Stimulated activated CD4-positive, alpha-beta T cell treated with anti-CD3 and anti-CD28 coated beads, TNF-alpha, amount 100 ng/mL, for 24 hours (primary cell): ENCODE measurements at regions not wholly inside any gene's neighbourhood (a gene's known extent, or its start where the extent isn't known, plus 50 kb on each side); places are given as distances from the start of the nearest gene placed in this dataset.

Experiments used
- DNase-seq, 3 experiments: peaks; one replicate each; pipeline ENCODE4 v3.0.0-alpha.2; 2020; ENCODE audit warnings: low read depth in 3 of 3

DNA sequence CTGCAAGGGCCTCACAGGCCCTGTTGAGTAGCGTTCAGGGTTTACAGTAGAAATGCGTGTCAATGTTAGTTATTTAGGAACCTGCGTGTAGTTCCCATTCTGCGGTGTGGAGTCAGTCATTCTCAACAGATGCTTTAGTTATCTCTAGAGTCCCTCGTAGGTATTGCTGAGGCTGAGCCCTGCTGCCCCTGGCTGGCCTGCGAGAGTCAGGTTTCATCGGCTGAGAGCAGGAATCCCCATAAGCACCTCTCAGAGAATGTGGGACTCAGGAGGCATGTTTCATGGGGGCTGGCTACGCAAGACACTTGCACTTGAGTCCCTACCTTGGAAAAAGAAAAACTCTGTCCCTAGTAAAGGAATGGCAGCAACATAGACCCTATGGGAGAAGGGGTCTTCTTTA, 347.5 kb upstream of the ASIC2 start:
- DNase-seq: no peak

DNA sequence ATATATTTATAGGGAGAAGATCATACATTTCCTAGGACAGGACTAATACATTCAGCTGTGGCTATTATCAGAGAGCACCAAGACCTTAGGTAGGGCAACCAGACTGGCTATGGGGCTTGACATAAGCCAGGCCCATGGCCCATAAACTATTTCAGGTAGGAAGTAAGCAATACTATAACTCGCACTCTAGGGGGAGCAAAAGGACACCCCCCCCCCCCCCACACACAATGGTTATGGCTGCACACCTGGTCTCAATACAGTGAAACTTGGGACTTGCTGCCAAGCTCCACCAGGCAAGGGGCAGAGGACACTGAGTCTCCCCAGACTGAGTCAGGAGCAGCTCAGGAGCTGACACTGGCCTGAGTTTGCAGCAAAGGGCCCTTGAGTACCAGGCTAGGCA, 348.9 kb upstream of the ASIC2 start:
- DNase-seq: no peak

DNA sequence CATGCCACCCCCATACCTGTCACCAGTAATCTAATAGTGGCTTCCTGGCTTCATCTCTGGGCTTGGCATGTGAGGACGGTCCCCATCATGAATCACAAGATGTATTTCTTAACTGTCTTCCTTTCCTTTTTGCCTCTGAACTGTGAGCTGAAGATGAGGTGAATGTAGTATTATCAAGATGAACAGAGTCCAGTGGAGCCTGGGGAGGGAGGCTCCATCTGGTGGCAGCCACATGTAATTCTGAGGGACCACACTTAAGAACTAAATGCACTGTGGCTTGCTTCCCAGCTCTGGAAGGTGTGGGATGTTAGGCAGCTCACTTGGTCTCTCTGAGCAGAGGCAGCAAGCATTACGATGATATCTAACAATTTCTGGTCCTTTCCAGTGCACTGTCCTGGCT, 354.9 kb upstream of the ASIC2 start:
- no peak for DNase-seq

DNA sequence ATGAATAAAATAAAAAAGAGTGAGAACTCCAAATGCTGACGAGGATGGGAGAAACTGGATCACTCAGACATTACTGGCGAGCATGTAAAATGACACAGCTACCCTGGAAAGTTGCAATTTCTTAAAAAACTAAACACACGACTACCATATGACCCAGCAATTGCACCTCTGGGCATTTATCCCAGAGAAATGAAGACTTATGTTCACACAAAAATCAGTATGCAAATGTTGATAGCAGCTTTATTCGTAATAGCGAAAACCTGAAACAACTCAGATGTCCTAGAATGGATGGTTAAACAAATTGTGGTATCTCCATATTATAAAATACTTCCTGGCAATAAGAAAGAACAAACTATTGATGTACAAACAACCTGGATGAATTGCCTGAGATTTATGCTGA, 357.2 kb upstream of the ASIC2 start:
- no peak for DNase-seq

DNA sequence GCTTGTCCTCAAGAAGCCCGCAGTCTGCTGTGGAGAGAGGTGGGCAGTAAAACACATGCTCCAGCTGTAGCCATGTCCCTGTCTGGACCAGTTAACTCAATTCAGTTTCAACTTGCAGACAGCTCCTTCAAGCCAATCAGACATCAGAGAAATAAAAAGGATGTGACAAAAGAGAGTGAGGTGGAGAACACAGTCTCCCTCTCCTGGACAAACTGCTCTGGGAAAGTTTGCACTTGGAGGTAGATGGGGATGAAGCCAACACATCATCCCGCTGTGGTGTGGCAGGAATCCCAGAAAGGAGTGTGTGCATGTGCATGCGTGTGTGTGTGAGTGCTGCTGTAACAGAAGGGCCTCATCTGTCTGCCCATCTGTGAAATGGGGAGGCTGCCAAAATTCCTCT, 358.6 kb upstream of the ASIC2 start:
- DNase-seq: no peak

DNA sequence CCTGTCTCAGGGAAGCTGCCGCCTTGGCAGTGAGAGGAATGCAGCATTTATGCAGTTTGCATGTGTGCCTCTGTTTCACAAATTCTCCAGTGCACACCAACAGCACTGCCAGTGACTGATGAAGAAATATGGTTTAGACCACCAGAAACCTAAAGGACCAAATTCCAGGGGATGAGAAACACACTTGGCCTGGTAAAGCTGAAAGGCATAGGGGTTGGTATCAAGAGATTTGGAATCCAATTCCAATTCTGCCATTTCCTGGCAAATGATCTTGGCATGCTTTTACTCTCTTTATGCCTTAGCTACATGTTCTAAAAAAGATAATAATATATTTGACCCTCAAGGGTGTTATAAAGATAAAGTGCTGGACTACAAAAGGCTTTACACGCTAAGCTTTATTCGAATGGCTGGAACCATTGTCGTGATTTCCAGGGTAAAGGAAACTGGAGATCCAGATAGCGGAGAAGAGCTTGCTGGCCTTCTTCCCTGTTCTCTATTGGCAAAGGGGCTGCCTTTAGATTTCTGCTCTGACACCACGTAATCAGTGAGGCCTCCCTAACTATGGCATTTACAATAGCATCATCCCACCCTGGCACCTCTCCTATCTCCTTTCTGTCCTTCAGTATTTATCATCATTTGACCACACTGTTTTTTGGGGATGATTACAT, 359.8 kb upstream of the ASIC2 start:
- no peak for DNase-seq

DNA sequence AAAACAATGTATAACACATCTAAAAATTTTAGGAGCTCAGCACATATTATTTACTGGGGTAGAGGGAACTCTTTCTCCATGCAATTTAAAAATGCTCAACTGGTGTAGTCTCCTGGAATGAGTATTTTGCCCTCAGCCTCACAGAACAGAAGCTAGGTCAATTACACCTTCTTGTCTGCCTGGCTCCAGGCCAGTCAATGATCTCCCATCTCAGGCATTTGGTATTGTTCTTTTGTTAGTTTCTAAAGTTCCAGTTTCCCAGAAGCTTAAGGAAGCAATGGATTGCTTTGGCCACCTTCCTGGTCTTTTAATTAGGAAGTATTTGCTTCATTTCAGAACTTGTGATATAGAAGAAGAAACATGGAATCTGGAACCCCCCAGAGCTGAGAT, 360.3 kb upstream of the ASIC2 start:
- DNase-seq: no peak

DNA sequence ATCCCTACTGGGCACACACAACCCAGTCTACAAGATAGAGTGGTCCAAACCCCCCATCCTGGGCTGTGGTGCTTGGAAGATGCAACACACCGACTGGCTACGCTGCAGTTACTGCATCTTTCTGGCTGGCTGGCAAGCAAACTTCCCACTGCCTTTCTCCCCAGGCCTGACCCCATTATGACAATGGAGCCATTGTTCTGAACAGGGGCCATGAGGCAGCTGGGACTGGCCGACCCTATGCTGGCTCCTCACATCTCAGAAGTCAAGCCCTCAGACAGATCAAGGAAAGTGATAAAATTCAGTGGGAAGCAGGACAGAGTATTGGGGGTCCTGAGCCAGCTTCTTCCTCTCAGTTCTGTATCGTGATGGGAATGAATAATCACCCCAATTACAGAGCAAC, 364.1 kb upstream of the ASIC2 start:
- DNase-seq: no peak

DNA sequence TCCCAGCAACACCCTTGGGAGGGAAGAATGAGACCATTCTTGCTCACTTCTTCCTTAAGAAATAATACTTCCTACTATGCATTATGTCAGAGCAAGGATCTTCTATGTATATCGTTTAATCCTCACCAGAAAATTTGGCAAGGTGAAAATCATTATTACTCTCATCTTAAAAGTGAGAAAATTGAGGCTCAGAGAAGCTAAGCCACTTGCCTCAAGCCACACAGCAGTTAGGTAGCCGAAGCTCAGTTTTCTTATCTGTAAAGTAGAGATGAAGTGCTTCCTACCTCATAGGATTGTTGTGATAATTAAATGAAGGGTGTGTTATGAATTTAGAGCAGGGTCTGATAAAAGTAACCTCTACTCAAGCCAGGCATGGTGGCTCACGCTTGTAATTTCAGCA, 368.9 kb upstream of the ASIC2 start:
- DNase-seq: no peak

DNA sequence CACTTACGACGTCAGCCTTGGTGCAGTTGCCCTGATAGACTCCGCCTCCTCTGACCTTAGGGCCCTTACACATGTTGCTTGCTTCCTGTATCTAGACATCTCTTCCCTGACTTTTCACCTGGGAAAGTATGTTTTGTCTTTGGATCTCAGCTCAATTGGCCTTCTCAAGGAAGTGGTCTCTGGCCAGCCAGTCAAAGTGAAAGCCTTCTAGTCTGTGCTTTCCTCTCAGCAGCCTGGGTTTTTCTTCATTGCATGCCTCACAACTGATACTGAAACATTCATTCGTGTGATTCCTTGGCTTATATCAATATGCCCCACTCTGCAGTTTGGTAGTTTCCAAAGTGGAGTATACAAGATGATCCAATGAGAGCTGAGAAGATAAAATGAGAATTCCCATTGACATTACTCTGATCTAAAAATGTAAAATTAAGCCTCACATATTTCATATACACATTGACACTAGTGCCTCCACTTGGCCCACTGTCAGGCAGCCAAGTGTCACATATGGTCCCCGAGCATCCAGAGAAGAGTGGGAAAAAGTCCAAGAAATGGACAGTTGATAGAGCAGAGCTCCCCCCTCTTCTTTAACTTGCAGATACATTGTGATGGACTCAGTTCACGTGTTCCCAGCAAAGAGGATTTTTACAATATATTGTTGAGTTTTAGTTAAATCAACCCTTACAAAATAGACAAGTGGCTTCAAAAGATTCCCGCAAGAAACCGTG, 371.2 kb upstream of the ASIC2 start:
- DNase-seq: no peak

DNA sequence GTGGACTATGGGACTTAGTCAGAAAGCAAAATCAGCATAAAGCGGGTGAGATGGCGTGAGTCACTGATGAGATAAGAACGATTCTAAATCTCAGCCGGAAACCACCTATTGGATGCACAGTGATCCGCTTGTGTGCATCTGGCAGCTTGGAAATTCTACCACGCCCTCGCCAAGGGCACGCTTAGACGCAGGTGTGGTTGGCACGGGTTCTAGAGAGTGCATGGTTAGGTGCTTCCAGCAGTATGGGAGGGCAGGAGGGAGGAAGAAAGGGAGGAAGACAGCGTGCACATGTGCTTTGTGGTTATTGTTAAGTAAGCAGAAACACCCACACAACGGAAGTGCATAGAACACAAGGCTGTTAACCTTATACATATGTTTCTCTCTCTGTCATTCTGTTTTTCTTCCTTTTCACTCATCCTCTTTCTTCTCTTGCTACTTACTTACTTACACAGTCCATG, 374.0 kb upstream of the ASIC2 start:
- DNase-seq: peak in 1 of 3 experiments; percentile 13

DNA sequence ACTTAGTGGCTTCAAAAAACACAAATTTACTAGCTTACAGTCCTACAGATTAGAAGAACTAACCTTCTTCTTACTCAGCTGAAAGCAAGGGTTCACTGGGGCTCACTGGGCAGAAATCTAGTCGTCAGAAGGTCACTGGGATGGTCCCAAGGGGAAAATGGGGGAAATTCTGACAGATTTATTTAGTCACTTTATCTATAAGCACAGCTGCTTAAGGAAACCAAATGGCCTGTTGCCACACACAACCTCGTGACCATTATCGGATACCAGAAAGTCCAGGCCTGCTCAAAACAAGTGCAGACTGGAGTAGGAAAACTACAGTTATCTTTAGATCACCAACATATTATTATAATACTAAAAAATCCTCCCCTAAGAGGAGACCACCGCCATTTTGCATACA, 374.6 kb upstream of the ASIC2 start:
- no peak for DNase-seq

DNA sequence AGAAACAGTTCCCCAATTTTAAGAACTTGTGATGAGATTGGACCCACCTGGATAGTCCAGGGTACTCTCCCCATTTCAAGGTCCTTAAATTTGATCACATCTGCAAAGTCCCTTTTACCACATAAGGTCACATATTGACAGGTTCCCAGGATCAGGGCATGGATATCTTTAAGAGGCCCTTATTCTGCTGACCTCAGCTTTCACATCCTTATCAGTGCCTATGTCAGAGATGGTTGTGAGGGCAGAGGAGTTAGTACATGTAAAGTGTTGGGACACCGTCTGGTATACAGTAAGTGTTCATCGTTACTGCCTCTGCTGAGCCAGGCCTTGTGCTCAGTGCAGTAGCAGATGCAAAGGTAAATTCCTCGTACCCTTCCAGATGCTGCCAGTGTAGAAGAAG, 375.4 kb upstream of the ASIC2 start:
- DNase-seq: no peak

DNA sequence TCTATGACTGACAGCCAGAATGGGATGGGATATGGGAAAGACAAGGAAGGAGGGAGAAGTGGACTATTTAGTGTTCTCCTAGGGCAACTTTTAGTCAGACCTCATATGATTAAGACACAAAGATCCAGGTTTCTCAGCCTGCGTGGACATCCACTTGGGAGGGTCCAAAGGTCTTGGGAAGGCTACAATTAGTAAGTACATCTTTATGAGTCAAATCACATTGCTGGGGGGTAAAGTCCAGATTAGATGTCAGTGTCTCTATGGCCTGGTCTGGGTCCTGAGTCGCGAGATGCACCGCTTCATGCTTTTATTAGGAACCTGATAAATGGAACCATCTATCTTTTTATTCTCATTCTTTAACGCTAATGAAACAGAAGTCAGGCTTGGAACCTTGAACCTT, 378.4 kb upstream of the ASIC2 start:
- no peak for DNase-seq

DNA sequence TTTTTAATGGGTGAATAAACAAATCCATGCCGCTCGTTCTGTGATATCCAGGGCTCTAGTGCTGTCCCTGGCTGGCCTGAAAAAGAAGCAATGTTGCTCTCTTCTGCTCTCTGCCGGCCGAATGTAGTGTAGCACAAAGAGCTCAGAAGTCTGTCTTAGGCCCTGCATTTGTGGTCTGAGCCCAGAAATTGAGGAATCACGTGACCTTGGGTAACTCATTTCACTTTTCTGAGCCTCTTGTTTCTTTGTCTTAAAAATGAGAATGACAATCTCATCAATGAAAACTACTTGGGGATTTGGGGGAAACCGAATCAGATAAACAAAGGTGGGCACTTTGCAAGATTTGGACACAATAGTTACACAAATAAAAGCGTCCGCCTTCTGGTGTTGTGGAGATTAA, 381.6 kb upstream of the ASIC2 start:
- peak in 2 of 3 experiments; percentile 3 to 53 for DNase-seq

DNA sequence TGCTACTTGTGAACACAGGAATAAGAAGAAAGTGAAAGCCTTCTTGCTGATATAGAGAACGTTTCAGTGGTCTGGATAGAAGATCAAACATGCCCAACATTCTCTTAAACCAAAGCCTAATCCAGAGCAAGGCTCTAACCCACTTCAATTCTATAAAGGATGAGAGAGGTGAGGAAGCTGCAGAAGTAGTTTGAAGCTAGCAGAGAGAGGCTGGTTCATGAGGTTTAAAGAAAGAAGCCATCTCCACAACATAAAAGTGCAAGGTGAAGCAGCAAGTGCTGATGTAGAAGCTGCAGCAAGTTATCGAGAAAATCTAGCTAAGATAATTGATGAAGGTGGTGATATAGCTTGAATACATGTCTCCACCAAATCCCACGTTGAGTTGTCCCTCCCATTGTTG, 383.3 kb upstream of the ASIC2 start:
- no peak for DNase-seq

DNA sequence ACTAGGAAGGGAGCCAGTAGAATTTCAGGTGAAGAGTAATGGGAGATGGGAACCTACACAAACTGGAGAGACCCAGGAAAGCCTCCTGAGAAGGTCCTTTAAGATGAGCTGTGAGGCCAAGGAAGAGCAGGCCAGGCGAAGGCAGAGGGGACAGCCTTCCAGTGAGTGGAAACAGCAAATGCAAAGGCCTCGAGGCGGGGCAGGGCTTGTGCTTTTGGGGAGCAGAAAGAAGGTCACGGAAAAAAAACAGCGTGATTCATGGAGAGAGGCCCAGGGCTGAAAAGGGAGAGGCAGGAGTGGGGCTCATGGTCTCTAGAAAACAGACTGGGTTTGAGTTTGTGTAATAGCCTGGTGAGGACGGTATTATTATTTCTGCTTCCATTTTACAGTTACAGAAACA, 386.5 kb upstream of the ASIC2 start:
- no peak for DNase-seq

DNA sequence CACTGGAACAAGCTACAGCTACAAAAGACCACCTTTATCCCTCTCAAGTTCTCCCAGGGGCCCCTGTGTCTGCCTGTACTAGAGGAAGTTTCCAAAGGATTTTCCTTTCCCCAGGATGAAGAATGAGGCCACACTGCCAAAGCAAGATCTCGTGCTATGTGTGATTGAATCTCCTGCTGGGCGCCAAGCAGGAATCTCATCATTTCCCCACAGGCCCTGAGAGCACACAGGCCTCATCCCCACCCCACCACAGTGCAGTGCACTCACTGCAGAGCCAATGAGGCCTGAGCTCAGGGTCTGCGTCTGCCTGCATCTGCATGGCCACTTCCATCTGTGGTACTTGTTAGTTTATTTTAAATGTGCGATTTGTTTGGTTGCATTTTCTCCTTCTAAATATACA, 387.4 kb upstream of the ASIC2 start:
- no peak for DNase-seq

DNA sequence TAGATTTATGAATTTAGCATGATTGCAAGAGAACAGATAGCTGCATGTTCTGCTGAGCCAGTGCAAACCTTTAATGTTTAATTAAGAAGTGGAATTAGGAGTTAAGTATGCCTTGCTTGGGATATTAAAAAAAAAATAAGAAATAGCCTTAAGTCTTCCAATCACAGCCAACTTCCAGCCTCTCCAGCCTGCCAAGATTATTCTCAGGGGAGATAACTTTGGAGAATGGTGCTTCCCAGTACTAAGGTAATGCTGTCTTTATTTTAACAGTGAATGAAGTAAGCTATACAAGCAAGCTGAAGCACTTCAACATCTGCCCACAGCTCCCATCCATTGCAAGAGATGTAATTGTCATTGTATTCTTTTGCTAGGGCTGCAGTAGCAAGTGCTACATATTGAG, 389.5 kb upstream of the ASIC2 start:
- no peak for DNase-seq

DNA sequence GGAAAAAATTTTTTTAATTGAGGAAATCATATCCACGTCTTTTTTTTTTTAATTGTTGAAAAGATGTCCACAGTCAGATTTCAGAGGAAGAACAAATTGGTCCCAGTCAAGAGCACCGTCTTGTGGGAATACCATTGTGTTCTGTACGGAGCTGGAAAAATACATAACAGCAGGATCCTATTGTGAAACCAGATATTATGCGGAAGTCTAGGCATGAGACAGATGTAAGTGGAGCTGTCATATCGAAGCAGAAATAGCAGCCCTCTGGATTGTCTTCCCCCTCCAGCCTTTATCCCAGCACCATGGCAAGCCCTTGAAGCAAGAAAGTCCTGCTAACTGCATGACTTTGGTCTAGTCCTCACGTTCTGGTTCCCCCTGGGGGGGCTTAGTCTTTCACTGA, 391.6 kb upstream of the ASIC2 start:
- DNase-seq: no peak

DNA sequence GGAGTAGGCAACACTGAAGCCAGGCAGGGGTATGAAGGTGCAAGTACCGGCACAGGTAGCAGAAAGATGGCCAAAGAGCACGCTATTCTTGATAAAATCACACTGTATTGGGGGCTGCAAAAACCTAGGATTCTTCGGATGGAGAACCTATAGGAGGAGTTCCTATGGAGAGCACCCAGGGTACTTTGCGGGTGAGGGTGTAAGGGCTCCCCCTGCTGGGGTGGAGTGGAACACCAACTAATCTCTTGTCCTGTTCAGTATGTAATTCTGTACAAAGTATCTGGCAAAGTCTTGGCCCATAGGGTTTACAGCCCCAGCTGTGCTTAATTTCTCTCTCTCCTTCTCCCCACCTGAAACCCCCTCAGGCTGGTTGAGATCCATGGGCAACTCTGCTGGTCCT, 393.1 kb upstream of the ASIC2 start:
- peak in 1 of 3 experiments; percentile 6 for DNase-seq

DNA sequence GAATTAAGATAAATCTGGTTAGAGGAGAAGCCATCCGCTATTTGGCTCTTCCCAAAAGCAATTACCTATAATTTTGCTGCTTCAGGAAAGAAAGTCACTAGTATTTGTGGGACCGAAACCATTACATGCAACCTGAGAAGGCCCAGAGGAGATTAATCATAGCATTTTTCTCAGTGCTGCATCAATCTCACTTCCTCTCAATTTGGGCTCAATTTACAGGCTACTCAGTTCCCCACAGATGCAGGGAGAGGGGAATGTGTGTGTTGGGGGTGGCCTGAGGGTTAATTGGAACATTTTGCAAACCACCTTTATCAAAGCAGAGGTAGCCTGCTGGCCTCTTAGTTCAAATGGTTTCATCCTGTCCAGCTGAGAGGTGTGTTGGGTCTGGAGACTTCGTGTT, 394.7 kb upstream of the ASIC2 start:
- no peak for DNase-seq

DNA sequence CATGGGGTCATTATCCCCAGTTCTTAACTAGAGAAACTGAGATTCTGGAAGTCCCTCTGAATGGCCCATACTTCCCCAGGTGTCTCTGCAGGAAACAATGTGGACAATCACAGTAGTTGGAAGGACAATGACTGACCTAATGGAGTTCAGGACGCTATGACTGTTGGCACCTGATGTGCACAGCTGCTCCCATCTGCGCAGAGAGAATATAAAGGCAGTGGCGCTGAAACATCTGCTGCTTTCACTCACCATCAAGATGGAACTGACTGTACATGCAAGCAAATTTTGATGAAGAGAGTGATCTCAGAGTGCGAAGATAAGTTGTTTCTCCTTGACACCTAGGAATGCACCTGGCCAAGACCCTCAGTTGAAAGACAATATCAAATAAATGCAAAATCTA, 395.7 kb upstream of the ASIC2 start:
- no peak for DNase-seq

DNA sequence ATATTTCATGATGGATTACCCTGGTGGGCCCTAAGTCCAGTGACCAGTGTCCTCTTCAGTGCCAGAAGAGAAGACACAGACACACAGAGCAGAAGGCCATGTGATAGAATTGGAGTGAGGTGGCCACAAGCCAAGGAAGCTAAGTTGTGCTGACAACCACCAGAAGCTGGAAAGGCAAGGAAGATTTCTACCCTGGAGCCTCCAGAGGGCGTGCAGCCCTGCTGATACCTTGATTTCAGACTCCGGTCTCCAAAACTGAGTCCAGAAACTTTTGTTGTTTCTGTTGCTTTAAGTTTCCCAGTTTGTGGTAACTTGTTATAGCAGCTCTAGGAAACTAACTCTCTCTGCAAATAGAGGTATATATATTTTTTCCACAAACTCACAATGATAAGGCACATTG, 396.6 kb upstream of the ASIC2 start:
- DNase-seq: no peak
